Endothelial cell (in vitro differentiated cells): ENCODE measurements at regions not wholly inside any gene's neighbourhood (a gene's known extent, or its start where the extent isn't known, plus 50 kb on each side); places are given as distances from the start of the nearest gene placed in this dataset.

ENCODE experiments used
- DNase-seq: peaks from one replicate; pipeline ENCODE4 v3.0.0; 2021; ENCODE audit warnings: low spot score
- H3K27ac Mint-ChIP-seq: one replicate; pipeline ENCODE4 v1.8.0; 2021; ENCODE audit warnings: mixed read lengths, inconsistent platforms; ENCODE audit not compliant: unreplicated experiment
- H3K27me3 Mint-ChIP-seq: one replicate; pipeline ENCODE4 v1.8.0; 2021; ENCODE audit warnings: mild to moderate bottlenecking, moderate library complexity, mixed read lengths, inconsistent platforms; ENCODE audit not compliant: unreplicated experiment
- H3K36me3 Mint-ChIP-seq: one replicate; pipeline ENCODE4 v1.8.0; 2021; ENCODE audit warnings: mild to moderate bottlenecking, low read depth, mixed read lengths, inconsistent platforms; ENCODE audit not compliant: unreplicated experiment
- H3K4me1 Mint-ChIP-seq: one replicate; pipeline ENCODE4 v1.8.0; 2021; ENCODE audit warnings: mild to moderate bottlenecking, mixed read lengths, inconsistent platforms; ENCODE audit not compliant: unreplicated experiment
- H3K4me3 Mint-ChIP-seq: one replicate; pipeline ENCODE4 v1.8.0; 2021; ENCODE audit warnings: mild to moderate bottlenecking, mixed read lengths, inconsistent platforms; ENCODE audit not compliant: unreplicated experiment
- H3K9me3 Mint-ChIP-seq: one replicate; pipeline ENCODE4 v1.8.0; 2021; ENCODE audit warnings: mixed read lengths, inconsistent platforms; ENCODE audit not compliant: unreplicated experiment
- CTCF ChIP-seq: fragments of 200-600 bp; sonication (generic); IDR thresholded peaks from one replicate; pipeline ENCODE4 v1.5.0; 2021; ENCODE audit warnings: antibody characterized with exemption; ENCODE audit not compliant: unreplicated experiment

GRCh38 chr5:119302916-119303897 is 52.6 kb upstream of the TNFAIP8 start:
- H3K4me1 Mint-ChIP-seq = peaks cover 10% of the 10 kb centered on the region
- no peak overlapping the region for H3K4me3 Mint-ChIP-seq
- no peak for DNase-seq

GRCh38 chr5:119304439-119305211 is 51.2 kb upstream of the TNFAIP8 start:
- Mint-ChIP-seq H3K9me3 (no peaks in the 10 kb centered on the region), H3K27ac (no peak overlapping the region), H3K4me3 (peak overlapping the region; percentile 14), H3K4me1 (peaks cover 22% of the 10 kb centered on the region), H3K27me3 (peaks cover 6% of the 10 kb centered on the region), H3K36me3 (peaks cover 10% of the 10 kb centered on the region)
- DNase-seq = no peak
- no peak for TF ChIP-seq CTCF

More at GRCh38 chr5:119302916-119303897, 52.6 kb upstream of the TNFAIP8 start:
- no peak for TF ChIP-seq CTCF
- no peaks in the 10 kb centered on the region for H3K9me3 Mint-ChIP-seq
- H3K27ac Mint-ChIP-seq = no peak overlapping the region
- H3K27me3 Mint-ChIP-seq = peaks cover 3% of the 10 kb centered on the region
- peaks cover 10% of the 10 kb centered on the region for H3K36me3 Mint-ChIP-seq
